HepG2 (cell line): ENCODE measurements at regions not wholly inside any gene's neighbourhood (a gene's known extent, or its start where the extent isn't known, plus 50 kb on each side); places are given as distances from the start of the nearest gene placed in this dataset.

ENCODE experiments used
- small RNA-seq, 3 experiments: library from RNA; depleted of rRNA; stranded (forward); fragments of <200 nt; gene quantifications; one replicate each; pipeline ENCODE3, GENCODE V24; 2012; ENCODE audit warnings: low read depth in 2 of 3, low replicate concordance in 1 of 3; ENCODE audit not compliant: insufficient read length in 3 of 3, insufficient read depth in 2 of 3

Small RNA genes in the stretch of these regions (small RNA-seq; reads per million reads assigned to genes)
- 0 reads per million in 3 experiments for gene AC121758.2
- 0 reads per million in 3 experiments for gene RF00554
